KOPT-K1 (cell line): ENCODE measurements at regions not wholly inside any gene's neighbourhood (a gene's known extent, or its start where the extent isn't known, plus 50 kb on each side); places are given as distances from the start of the nearest gene placed in this dataset.

Source experiments
- H3K27ac ChIP-seq: fragments of 200-600 bp; sonication (generic); 2 replicates; pipeline ENCODE4 v1.5.1; 2016; ENCODE audit warnings: antibody characterized with exemption, mild to moderate bottlenecking, low read depth, low read length; ENCODE audit not compliant: poor library complexity, severe bottlenecking
- H3K36me3 ChIP-seq: fragments of 200-600 bp; sonication (generic); 2 replicates; pipeline ENCODE4 v1.5.1; 2017; ENCODE audit warnings: antibody characterized with exemption, mild to moderate bottlenecking, low read length, moderate library complexity; ENCODE audit not compliant: insufficient read depth
- H3K9me3 ChIP-seq: fragments of 200-600 bp; sonication (generic); 2 replicates; pipeline ENCODE4 v1.5.1; 2017; ENCODE audit warnings: antibody characterized with exemption, low read length, mild to moderate bottlenecking; ENCODE audit not compliant: insufficient read depth, poor library complexity, severe bottlenecking

GRCh38 chr1:106022312-106022902 lies 1034.1 kb upstream of the PRMT6 start:
- Histone ChIP-seq H3K36me3 (no peaks in the 10 kb centered on the region), H3K27ac (no peak overlapping the region), H3K9me3 (no peaks in the 10 kb centered on the region)

GRCh38 chr1:106027871-106028270 lies 1028.6 kb upstream of the PRMT6 start:
- H3K36me3 ChIP-seq = no peaks in the 10 kb centered on the region
- H3K27ac ChIP-seq = no peak overlapping the region
- no peaks in the 10 kb centered on the region for H3K9me3 ChIP-seq

- H3K36me3 ChIP-seq = no peaks in the 10 kb centered on the region
- no peak overlapping the region for H3K27ac ChIP-seq
- H3K9me3 ChIP-seq = no peaks in the 10 kb centered on the region
Observed at GRCh38 chr1:106037526-106037925, 1018.9 kb upstream of the PRMT6 start.

GRCh38 chr1:106038260-106038659 lies 1018.2 kb upstream of the PRMT6 start:
- Histone ChIP-seq H3K36me3 (no peaks in the 10 kb centered on the region), H3K9me3 (no peaks in the 10 kb centered on the region), H3K27ac (no peak overlapping the region)

- H3K27ac ChIP-seq = no peak overlapping the region
- H3K9me3 ChIP-seq = no peaks in the 10 kb centered on the region
- no peaks in the 10 kb centered on the region for H3K36me3 ChIP-seq
Observed at GRCh38 chr1:106043971-106044370, 1012.5 kb upstream of the PRMT6 start.

- H3K36me3 ChIP-seq = no peaks in the 10 kb centered on the region
- no peak overlapping the region for H3K27ac ChIP-seq
- no peaks in the 10 kb centered on the region for H3K9me3 ChIP-seq
Observed at GRCh38 chr1:106047210-106047609, 1009.3 kb upstream of the PRMT6 start.

- H3K27ac ChIP-seq = no peak overlapping the region
- no peaks in the 10 kb centered on the region for H3K9me3 ChIP-seq
Observed at GRCh38 chr1:106049595-106049994, 1006.9 kb upstream of the PRMT6 start.

GRCh38 chr1:106055855-106056254 lies 1000.6 kb upstream of the PRMT6 start:
- no peaks in the 10 kb centered on the region for H3K9me3 ChIP-seq
- no peaks in the 10 kb centered on the region for H3K36me3 ChIP-seq
- H3K27ac ChIP-seq = no peak overlapping the region

More at GRCh38 chr1:106049595-106049994, 1006.9 kb upstream of the PRMT6 start:
- no peaks in the 10 kb centered on the region for H3K36me3 ChIP-seq

GRCh38 chr1:106061586-106062495 lies 994.6 kb upstream of the PRMT6 start:
- H3K9me3 ChIP-seq = no peaks in the 10 kb centered on the region
- no peaks in the 10 kb centered on the region for H3K36me3 ChIP-seq
- H3K27ac ChIP-seq = no peak overlapping the region

- H3K36me3 ChIP-seq = no peaks in the 10 kb centered on the region
- H3K27ac ChIP-seq = no peak overlapping the region
- no peaks in the 10 kb centered on the region for H3K9me3 ChIP-seq
Observed at GRCh38 chr1:106063510-106063909, 993.0 kb upstream of the PRMT6 start.

- no peaks in the 10 kb centered on the region for H3K9me3 ChIP-seq
- H3K36me3 ChIP-seq = no peaks in the 10 kb centered on the region
- H3K27ac ChIP-seq = no peak overlapping the region
Observed at GRCh38 chr1:106072909-106073600, 983.4 kb upstream of the PRMT6 start.

GRCh38 chr1:106080608-106081325 lies 975.7 kb upstream of the PRMT6 start:
- Histone ChIP-seq H3K9me3 (no peaks in the 10 kb centered on the region), H3K36me3 (no peaks in the 10 kb centered on the region), H3K27ac (no peak overlapping the region)

- Histone ChIP-seq H3K36me3 (no peaks in the 10 kb centered on the region), H3K9me3 (no peaks in the 10 kb centered on the region)
Observed at GRCh38 chr1:106111044-106111443, 945.4 kb upstream of the PRMT6 start.

GRCh38 chr1:106113851-106114250 lies 942.6 kb upstream of the PRMT6 start:
- Histone ChIP-seq H3K9me3 (no peaks in the 10 kb centered on the region), H3K36me3 (no peaks in the 10 kb centered on the region), H3K27ac (no peak overlapping the region)

More at GRCh38 chr1:106111044-106111443, 945.4 kb upstream of the PRMT6 start:
- no peak overlapping the region for H3K27ac ChIP-seq

GRCh38 chr1:106120789-106121188 lies 935.7 kb upstream of the PRMT6 start:
- peaks cover 16% of the 10 kb centered on the region for H3K9me3 ChIP-seq
- no peak overlapping the region for H3K27ac ChIP-seq
- no peaks in the 10 kb centered on the region for H3K36me3 ChIP-seq
